NB4 (cell line): ENCODE measurements at regions not wholly inside any gene's neighbourhood (a gene's known extent, or its start where the extent isn't known, plus 50 kb on each side); places are given as distances from the start of the nearest gene placed in this dataset.

Source experiments
- CTCF ChIP-seq: IDR thresholded peaks from one replicate; pipeline ENCODE4 v1.5.1; 2012; ENCODE audit warnings: low read depth, low read length
- POLR2A ChIP-seq: IDR thresholded peaks from 2 replicates; pipeline ENCODE4 v1.6.1; 2011; ENCODE audit warnings: mild to moderate bottlenecking; ENCODE audit not compliant: insufficient read length; ENCODE audit errors: extremely low read depth
- TF ChIP-seq, protein P1 (sequence below): IDR thresholded peaks from 2 replicates; pipeline ENCODE4 v1.6.1; 2011; ENCODE audit warnings: low read depth, low read length

- TF ChIP-seq CTCF (no peak), POLR2A (no peak)
- TF ChIP-seq, protein P1, sequence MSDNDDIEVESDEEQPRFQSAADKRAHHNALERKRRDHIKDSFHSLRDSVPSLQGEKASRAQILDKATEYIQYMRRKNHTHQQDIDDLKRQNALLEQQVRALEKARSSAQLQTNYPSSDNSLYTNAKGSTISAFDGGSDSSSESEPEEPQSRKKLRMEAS = no peak
These were observed 343.7 kb downstream of the TCERG1L start for GRCh38 chr10:130967784-130968183.
